ENCODE measurements at regions not wholly inside any gene's neighbourhood (a gene's known extent, or its start where the extent isn't known, plus 50 kb on each side); places are given as distances from the start of the nearest gene placed in this dataset.
A peak's percentile ranks its signal among the peaks of the same experiment; 100 is the strongest.

DNA sequence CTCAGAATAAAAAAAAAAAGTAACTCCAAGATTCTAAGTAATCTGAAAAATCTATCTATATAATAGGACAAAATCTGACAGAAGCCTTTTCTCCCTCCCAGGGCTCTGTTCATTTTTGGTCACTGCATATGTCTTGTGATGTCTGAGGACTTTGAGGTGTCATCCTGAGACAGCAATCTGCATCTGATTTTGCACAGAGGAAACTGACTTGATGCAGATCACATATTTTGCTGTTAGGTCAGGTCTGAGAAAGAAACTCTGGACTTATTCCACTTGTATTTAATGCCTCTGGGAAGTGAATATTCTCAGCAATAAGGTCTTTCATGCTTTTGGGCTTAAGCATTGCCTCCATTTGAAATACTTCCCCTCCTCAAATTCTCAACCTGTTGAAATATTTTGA lies 295.2 kb upstream of the THBS1 start:
- TF ChIP-seq ZC3H10 (CRISPR knock-in tag; IDR thresholded peaks at IDR 0.05), result no peak
- TF ChIP-seq ISL1 (CRISPR knock-in tag; IDR thresholded peaks at IDR 0.05), result no peak
- TF ChIP-seq GLIS3 (CRISPR knock-in tag; IDR thresholded peaks at IDR 0.05), result no peak
- TF ChIP-seq TCF4 (CRISPR knock-in tag; IDR thresholded peaks at IDR 0.05; ENCODE audit: borderline replicate concordance), result no peak
- TF ChIP-seq ARNTL (CRISPR knock-in tag; IDR thresholded peaks at IDR 0.05; ENCODE audit: borderline replicate concordance, low read depth), result no peak
- TF ChIP-seq OSR1 (CRISPR knock-in tag; IDR thresholded peaks at IDR 0.05), result no peak
- TF ChIP-seq TSHZ2 (CRISPR knock-in tag; IDR thresholded peaks at IDR 0.05), result no peak
- TF ChIP-seq, protein P1, sequence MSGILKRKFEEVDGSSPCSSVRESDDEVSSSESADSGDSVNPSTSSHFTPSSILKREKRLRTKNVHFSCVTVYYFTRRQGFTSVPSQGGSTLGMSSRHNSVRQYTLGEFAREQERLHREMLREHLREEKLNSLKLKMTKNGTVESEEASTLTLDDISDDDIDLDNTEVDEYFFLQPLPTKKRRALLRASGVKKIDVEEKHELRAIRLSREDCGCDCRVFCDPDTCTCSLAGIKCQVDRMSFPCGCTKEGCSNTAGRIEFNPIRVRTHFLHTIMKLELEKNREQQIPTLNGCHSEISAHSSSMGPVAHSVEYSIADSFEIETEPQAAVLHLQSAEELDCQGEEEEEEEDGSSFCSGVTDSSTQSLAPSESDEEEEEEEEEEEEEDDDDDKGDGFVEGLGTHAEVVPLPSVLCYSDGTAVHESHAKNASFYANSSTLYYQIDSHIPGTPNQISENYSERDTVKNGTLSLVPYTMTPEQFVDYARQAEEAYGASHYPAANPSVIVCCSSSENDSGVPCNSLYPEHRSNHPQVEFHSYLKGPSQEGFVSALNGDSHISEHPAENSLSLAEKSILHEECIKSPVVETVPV (CRISPR knock-in tag; IDR thresholded peaks at IDR 0.05), result no peak
- TF ChIP-seq PATZ1 (CRISPR knock-in tag; IDR thresholded peaks at IDR 0.05; ENCODE audit: borderline replicate concordance), result no peak
- no peak for TF ChIP-seq ZNF565 (CRISPR knock-in tag; conservative IDR thresholded peaks at IDR 0.05; ENCODE audit: low read depth)
- no peak for TF ChIP-seq ZNF8 (CRISPR knock-in tag; IDR thresholded peaks at IDR 0.05)
- no peak for TF ChIP-seq SNAI2 (CRISPR knock-in tag; IDR thresholded peaks at IDR 0.05)
- TF ChIP-seq CREB5 (CRISPR knock-in tag; IDR thresholded peaks at IDR 0.05; ENCODE audit: low read depth), result no peak
- ATAC-seq, result peak; percentile 57

DNA sequence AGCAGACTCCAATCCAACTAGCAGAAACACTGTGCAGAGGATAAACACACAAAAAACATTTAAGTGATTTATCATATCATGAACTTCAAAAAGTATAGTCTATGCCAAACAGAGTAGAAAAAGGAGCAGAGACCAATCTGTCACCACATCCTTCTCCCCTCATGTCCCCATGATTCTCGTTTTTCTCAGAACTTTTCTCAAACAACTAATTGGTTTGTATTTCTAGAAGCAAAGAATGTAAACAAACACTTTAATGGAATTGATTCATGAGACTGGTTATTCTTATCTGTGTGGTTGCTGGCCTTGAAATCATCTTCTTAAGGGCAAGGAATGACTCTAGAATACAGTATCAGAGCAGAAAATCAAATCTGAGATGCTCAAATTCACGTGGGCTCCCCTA lies 294.2 kb upstream of the THBS1 start:
- TF ChIP-seq ZC3H10 (CRISPR knock-in tag; IDR thresholded peaks at IDR 0.05), result no peak
- no peak for TF ChIP-seq ISL1 (CRISPR knock-in tag; IDR thresholded peaks at IDR 0.05)
- TF ChIP-seq TCF4 (CRISPR knock-in tag; IDR thresholded peaks at IDR 0.05; ENCODE audit: borderline replicate concordance), result no peak
- TF ChIP-seq TSHZ2 (CRISPR knock-in tag; IDR thresholded peaks at IDR 0.05), result no peak
- no peak for TF ChIP-seq POU6F1 (CRISPR knock-in tag; IDR thresholded peaks at IDR 0.05; ENCODE audit: borderline replicate concordance, low read depth)
- no peak for TF ChIP-seq PATZ1 (CRISPR knock-in tag; IDR thresholded peaks at IDR 0.05; ENCODE audit: borderline replicate concordance)
- TF ChIP-seq SNAI2 (CRISPR knock-in tag; IDR thresholded peaks at IDR 0.05), result no peak
- TF ChIP-seq ZNF565 (CRISPR knock-in tag; conservative IDR thresholded peaks at IDR 0.05; ENCODE audit: low read depth), result no peak
- no peak for TF ChIP-seq ZNF8 (CRISPR knock-in tag; IDR thresholded peaks at IDR 0.05)
- no peak for TF ChIP-seq ZNF70 (CRISPR knock-in tag; IDR thresholded peaks at IDR 0.05)
- TF ChIP-seq ZFP3 (CRISPR knock-in tag; IDR thresholded peaks at IDR 0.05), result no peak
- TF ChIP-seq TOX (CRISPR knock-in tag; IDR thresholded peaks at IDR 0.05; ENCODE audit: borderline replicate concordance), result no peak
- no peak for TF ChIP-seq BACH2 (CRISPR knock-in tag; IDR thresholded peaks at IDR 0.05; ENCODE audit: borderline replicate concordance)
- TF ChIP-seq, protein P1 (CRISPR knock-in tag; IDR thresholded peaks at IDR 0.05), result no peak
- no peak for TF ChIP-seq PPARA (CRISPR knock-in tag; IDR thresholded peaks at IDR 0.05; ENCODE audit: borderline replicate concordance)
- TF ChIP-seq ARNTL (CRISPR knock-in tag; IDR thresholded peaks at IDR 0.05; ENCODE audit: borderline replicate concordance, low read depth), result no peak
- TF ChIP-seq OSR1 (CRISPR knock-in tag; IDR thresholded peaks at IDR 0.05), result no peak
- peak; percentile 24; the same call in 1 of the 3 replicates for ATAC-seq
